ENCODE measurements at regions not wholly inside any gene's neighbourhood (a gene's known extent, or its start where the extent isn't known, plus 50 kb on each side); places are given as distances from the start of the nearest gene placed in this dataset.
"Not testable (repeated sequence)": the region's sequence is repeated elsewhere in the genome, so short reads cannot be mapped to it uniquely, and the experiment has no call there.

DNA sequence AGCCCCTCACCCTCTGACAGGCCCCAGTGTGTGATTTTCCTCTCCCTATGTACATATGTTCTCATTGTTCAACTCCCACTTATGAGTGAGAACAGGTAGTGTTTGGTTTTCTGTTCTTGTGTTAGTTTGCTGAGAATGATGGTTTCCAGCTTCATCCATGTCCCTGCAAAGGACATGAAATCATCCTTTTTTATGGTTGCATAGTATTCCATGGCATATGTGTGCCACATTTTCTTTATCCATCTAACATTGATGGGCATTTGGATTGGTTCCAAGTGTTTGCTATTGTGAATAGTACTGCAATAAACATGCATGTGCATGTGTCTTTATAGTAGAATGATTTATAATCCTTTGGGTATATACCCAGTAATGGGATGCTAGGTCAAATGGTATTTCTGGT is 223.7 kb upstream of the VLDLR start:
- DNase-seq: not testable (repeated sequence)

GRCh38 chr9:2401746-2402145 is 219.8 kb upstream of the VLDLR start:
- DNase-seq: not testable (repeated sequence)

DNA sequence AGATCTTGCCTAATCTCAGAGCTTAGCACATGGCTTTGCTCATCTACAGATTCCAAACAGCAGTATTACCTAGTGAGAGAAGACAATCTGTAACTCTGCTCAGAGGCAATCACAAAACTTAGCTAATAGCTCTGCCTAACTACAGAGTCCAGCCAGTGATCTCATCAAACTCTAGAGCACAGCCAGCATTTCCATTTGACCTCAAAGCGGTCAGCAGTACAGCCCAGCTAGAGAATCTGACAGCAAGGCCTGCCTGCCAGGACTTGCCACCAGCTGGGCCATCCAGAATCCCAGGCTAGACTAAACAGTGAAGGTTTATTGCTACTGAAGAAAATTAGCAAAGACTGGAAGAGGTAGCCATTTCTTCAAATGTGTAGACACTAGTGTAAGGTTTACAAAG is 217.9 kb upstream of the VLDLR start:
- no peak for DNase-seq

GRCh38 chr9:2406252-2406651 is 215.3 kb upstream of the VLDLR start:
- DNase-seq: no peak

- no peak for DNase-seq
Observed at GRCh38 chr9:2407450-2407849, 214.1 kb upstream of the VLDLR start.

DNA sequence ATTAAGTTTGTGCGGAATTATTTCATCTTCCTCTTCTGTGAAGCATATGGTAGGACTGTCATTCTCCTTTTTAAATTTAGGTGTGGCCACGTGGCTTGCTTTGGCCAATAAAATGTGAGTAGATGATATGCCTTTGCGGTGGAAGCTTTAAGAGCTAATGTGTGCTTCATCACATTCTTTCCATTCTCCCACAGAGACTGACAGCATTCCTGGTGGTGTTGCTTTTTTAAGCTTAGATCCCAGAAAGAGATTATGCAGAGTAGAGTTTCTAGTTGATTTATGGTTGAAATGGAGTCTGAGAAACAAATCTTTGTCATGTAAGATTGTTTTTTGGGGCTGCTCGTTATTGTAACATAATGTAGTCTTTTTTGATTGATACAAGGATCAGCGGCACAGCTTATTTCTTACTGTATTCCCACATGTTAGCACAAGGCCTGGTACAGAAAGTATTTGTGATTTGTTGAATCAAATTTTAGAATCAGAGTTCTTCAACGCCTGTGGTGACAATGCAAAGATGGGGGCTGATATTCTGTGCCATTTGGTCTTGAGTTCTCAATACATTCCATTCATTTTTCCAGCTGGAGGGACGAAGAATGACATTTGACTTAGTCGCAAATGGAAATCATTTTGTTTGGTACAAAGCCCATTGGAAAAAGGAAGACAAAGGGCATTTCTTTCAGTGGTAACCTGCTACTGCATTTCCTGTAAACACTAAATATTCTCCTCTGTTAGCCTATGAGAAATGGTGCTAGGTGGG is 209.9 kb upstream of the VLDLR start:
- no peak for DNase-seq

DNA sequence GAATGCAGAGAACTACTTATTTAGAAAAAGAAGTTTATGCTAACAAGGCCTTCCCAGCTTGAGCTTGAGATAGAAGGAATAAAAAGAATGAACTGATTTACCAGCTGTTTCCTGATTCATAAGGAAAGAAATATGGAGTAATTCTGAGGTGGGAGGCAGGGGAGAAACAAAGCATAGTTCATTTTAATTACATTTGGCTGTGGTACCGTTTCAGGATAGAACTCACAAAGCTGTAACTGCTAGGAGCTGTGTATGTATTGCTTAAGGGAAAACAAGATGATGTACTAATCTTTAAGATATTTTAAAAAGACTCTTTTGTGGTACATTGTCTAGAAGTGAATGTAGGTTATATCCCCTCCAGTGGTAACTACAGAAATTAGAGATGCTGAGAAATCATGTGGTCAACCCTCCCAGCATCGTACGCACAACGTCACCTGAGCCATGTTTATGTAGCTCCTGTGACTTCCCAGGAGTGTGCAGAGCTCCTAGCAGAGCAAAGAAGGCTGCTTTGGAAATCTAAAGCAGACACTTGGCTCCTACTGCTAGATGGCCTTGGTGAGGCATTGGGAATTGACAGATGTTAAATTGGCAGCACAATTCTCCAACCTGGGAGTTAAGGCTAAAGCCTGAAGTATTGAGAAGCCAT is 208.3 kb upstream of the VLDLR start:
- DNase-seq: no peak

GRCh38 chr9:2414465-2414864 is 207.1 kb upstream of the VLDLR start:
- no peak for DNase-seq

DNA sequence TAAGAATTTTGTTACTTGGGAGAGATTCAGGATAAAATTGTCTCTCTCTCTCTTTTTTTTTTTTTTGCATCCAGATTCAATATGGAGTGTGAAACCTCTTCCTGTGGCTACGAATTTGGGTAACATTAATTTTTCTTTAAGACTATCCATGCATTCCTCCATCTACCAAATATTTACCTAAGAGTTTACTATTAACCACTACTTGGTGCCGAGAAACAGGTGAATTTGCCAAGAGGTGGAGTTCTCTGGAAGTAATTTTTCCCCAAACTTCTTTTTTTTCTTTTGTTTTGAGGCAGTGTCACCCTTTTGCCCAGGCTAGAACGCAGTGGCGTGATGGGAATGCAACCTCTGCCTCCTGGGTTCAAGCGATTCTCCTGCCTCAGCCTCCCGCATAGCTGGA is 206.3 kb upstream of the VLDLR start:
- no peak for DNase-seq

DNA sequence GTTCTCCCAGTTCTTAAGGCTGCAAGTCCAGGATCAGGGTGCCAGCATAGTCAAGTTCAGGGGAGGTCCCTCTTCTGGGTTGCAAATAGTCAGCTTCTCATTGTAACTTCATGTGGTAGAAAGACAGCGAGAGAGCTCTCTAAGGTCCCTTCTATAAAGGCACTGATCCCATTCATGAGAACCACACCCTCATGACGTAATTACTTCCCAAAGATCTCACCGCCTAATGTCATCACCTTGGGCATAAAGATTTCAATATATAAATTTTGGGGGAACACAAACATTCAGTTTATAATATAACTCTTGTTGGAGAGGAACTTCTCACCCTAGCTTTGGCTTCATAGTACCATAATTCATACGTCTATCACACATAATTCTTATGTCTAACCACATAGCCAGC is 203.9 kb upstream of the VLDLR start:
- no peak for DNase-seq

- peak; percentile 15 for DNase-seq
Observed at GRCh38 chr9:2418619-2419018, 203.0 kb upstream of the VLDLR start.

- DNase-seq: no peak
Observed at GRCh38 chr9:2419347-2419746, 202.2 kb upstream of the VLDLR start.

DNA sequence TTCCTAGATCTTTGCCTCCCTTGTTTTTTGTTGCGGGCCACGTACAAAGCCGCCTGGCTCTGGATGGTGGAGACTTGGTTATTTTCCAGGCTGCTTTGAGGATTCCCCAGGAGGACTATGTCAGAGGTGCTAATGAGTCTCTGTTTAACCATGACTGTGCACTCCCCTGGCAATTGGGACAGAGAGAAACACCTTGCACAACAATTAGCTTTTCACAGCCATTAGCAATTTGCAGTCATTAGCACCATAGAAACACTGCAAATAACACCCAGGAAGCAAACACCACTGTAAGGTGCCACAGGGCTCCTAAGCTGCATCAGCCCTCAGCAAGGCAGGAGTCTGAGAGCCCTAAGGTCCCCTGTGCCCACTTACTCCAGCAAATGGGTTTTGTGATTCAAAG is 201.0 kb upstream of the VLDLR start:
- peak; percentile 70 for DNase-seq

- DNase-seq: no peak
Observed at GRCh38 chr9:2424619-2425033, 197.0 kb upstream of the VLDLR start.

GRCh38 chr9:2425676-2426075 is 195.9 kb upstream of the VLDLR start:
- DNase-seq: no peak

GRCh38 chr9:2427120-2427891 is 194.3 kb upstream of the VLDLR start:
- DNase-seq: peak; percentile 65

DNA sequence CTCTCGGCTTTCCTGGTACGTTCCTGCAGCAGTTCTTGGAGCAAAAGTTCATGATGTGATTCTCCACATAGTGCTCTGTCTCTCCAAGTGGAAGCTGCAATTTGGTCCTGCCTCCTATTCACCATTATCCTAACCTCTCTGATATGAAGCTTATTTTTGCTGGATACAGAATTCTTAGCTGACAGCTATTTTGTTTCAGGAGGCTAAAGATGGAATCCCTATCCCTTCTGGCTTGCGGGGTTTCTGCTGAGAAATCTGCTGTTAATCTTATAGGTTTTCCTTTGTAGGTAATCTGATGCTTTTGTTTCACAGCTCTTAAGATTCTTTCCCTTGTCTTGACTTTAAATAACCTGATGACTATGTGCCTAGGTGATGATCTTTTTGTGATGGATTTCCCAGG is 181.6 kb upstream of the VLDLR start:
- no peak for DNase-seq

GRCh38 chr9:2443933-2444332 is 177.7 kb upstream of the VLDLR start:
- not testable (repeated sequence) for DNase-seq

GRCh38 chr9:2448193-2448738 is 173.3 kb upstream of the VLDLR start:
- DNase-seq: no peak

- DNase-seq: no peak
Observed at GRCh38 chr9:2453106-2453505, 168.5 kb upstream of the VLDLR start.

DNA sequence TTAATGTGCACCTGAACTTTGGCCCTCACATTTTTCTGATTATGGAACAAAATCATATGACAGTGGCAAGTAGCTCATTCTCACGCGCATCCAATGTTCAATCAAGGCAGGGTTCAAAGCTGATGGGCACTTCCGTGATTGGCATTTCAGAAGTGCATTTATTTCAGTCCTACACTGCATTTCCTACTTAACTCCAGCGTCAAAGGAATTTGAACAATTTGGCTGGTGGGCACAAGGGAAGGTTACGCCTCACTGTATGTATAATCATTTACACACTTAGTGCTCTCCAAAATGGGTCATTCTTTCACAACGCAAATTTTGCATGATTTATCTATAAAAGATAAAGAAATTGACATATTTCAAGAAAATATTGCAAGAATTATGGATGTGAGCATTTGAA is 167.9 kb upstream of the VLDLR start:
- no peak for DNase-seq

DNA sequence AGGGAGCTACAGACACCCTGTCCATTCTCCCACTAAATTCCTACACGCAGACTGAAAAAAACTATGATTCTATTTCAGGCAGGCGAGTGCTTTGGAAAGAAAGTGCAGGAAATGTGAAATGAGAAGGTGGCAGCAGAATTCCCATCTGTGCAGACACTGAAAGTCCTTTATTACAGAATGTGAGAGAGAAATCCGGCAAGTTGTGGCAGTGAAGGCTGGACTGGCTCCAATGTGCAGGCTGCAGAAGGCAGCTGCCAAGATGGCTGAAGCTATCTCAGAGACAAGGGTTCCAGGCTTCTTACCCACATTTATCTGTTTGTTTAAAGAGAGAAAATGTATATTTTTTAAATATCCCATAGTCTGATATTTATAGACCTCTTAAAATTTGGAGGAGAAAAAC is 161.8 kb upstream of the VLDLR start:
- no peak for DNase-seq

- peak; percentile 19 for DNase-seq
Observed at GRCh38 chr9:2461892-2462291, 159.7 kb upstream of the VLDLR start.

DNA sequence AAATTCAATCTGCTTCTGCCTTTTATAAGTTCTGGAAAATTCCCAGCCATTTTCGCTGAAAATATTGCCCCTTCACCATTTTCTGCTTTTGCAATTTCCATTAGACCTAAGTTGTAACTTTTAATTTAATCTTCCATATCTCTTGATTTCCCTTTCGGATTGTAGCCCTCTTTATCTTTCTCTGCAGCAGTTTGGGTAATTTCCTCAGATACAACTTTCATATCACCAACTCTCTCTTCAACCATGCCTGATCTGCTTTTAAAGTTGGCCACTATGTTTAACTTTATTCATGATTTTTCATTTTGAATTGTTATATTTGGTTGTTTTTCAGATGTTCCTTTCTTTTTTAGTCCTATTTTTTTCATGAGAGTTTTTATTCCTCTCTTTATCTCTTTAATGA is 157.0 kb upstream of the VLDLR start:
- DNase-seq: no peak

Data from NCI-H1092 (cell line).